ENCODE measurements at regions not wholly inside any gene's neighbourhood (a gene's known extent, or its start where the extent isn't known, plus 50 kb on each side); places are given as distances from the start of the nearest gene placed in this dataset.

- no peak for FAIRE-seq
Observed at GRCh38 chr13:79081942-79082341, 324.1 kb downstream of the RBM26 start.

DNA sequence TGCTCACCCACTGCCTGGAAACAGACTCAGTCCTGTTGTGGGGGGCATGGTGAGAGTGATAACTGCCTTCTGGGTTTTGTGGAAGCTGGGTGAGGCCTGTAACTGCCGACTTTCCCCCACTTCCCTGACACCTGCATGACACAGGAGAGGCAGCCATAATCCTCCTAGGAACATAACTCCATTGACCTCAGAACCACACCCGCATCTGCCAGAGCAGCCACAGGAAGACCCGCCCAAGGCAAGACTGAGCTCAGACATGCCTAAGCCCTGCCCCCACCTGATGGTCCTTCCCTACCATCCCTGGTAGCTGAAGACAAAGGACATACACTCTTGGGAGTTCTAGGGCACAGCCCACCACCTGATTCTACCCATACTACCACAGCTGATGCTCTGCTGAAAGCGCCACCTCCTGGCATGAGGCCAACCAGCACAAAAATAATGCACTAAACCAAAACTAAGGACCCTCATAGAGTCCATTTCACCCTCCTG, 326.7 kb downstream of the RBM26 start:
- FAIRE-seq = no peak

DNA sequence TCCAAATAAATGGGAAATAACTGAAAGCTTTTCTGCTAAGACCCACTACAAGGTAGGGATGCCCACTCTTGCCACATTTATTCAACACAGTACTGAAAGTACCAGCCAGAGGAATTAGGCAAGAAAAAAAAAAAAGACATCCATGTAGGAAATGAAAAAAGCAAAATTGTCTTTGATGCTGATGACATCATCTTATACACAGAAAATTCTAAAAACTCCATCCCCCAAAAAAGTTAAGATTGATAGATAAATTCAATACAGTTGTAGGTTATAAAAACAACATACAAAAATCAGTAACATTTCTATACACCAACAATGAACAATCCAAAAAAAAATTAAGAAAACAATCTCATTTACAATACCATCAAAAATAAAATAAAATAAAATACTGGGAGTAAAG, 330.4 kb downstream of the RBM26 start:
- no peak for FAIRE-seq

GRCh38 chr13:79070343-79070974, 335.6 kb downstream of the RBM26 start:
- FAIRE-seq = no peak

DNA sequence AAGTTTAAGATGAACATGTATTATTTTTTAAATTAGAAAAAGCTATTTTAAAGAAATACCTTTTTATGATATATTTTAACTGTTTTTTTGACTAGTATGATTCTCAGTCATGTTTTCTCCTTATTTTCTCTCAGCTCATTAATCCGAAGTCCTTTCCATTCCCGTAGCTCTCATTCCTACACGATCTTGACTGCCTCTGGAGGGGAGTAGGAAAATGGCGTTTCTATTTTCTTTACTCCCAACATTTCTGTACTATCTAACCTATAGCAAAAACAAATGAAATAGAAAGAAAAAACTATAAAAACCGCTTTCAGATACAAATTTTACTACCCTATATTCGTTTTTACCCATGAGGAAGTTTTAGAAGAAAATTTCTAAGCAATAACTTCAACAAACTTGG, 343.8 kb downstream of the RBM26 start:
- no peak for FAIRE-seq

DNA sequence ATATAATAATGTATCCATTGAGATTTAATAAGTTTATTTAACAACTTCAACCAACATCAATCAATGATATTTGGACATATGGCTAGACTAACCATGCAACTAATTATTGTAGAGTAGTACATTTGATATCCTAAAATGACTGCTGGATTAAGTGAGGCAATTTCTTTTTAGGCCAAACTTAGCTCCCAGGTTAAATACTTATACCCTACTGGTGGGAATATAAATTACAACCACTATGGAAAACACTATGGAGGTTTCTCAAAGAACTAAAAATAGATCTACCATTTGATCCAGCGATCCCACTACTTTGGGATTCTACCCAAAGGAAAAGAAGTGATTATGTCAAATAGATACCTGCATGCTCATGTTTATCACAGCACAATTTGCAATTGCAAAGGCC, 345.8 kb downstream of the RBM26 start:
- no peak for FAIRE-seq

DNA sequence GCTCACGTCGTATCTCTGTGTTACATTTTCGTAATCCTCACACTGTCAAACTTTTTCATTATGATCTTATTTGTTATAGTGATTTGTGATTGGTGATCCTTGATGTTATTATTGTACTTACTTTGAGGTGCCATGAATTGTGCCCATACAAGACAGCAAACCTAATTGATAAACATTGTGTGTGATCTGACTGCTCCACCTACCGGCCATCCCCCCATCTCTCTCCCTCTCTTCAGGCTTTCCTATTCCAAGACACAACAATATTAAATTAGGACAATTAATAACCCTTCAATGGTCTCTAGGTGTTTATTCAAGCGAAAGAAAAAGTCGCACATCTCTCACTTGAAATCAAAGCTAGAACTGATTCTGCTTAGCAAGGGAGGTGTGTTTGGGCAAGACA, 349.3 kb downstream of the RBM26 start:
- no peak for FAIRE-seq

- no peak for FAIRE-seq
Observed at GRCh38 chr13:79051472-79051871, 354.6 kb downstream of the RBM26 start.

DNA sequence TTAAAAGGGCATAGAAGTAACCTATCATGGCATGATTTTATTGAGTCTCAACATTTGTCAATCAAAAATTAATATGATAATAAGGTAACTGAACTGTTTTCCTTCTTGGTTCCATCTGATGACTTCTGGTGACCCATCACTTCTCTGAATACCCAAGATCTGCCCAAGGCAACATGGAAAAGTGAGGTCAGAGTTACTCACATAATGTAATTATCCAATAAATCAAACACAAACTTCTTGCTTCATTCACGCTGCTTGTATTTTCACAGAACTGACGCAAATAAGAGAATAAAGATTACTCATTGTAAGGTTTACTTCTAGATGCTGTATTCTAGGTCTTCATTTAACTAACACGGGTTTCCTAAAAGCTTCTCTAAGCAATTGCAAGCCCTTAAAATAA, 361.6 kb downstream of the RBM26 start:
- FAIRE-seq = no peak

- no peak for FAIRE-seq
Observed at GRCh38 chr13:79043208-79043607, 362.8 kb downstream of the RBM26 start.

- no peak for FAIRE-seq
Observed at GRCh38 chr13:79037197-79037596, 368.9 kb downstream of the RBM26 start.

GRCh38 chr13:79034341-79034740, 371.7 kb downstream of the RBM26 start:
- FAIRE-seq = no peak

GRCh38 chr13:79030513-79030912, 371.6 kb upstream of the OBI1 start:
- no peak for FAIRE-seq

- FAIRE-seq = no peak
Observed at GRCh38 chr13:79018166-79018565, 359.2 kb upstream of the OBI1 start.

DNA sequence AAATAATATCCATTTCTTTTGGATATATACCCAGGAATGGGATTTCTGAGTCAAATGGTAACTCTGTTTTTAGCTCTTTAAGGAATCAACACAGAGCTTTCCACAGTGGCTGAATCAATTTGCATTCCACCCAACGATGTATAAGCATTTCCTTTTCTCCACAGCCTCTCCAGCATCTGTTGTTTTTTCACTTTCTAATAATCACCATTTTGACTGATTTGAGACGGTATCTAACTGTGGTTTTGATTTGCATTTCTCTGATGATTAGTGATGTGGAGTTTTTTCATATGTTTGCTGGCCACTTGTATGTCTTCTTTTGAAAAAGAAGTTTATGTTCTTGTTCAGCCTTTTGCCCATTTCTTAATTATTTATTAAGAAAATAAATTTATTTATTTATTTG, 352.2 kb upstream of the OBI1 start:
- FAIRE-seq = no peak

DNA sequence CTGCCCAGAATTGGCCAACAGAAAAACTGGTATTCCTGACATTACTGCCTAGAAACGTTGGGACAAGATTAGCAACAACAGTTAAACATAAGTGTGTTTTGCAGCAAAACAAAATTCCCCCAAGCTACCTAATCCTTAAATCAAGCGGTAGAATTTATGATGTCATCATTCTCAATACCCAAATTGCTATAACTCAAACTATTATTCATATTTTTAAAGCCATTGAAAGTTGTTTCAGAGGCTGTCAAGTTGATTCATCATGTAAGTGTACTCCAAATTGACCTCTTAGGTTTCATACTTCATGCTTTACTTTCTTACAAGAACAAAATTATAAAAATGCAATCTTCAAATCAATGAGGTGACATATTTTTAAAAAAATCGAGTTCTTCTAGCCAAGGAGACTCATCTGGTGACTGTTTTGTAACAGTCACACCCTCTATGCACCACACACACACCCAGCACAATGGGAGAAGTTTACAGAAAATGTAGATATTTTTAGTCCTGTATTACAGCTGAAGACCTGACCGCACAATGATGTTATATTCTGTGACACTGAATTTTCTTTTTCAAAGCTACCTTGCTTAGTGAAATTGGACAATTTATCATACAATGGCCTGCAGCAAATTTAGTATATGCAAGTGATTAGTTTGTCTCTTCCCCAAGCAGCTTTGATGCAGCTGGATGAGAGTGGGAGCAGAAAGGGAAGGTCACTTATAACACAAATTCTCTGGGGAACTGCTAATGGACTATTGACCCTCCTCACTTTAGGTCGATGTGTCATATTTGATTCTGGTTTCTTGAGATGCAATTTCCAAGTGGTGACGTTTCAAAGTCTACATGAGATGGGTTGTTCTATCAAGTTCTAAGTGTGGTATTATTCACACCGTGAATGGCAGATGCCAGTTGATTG, 345.3 kb upstream of the OBI1 start:
- FAIRE-seq = no peak

- FAIRE-seq = no peak
Observed at GRCh38 chr13:78999494-78999893, 340.5 kb upstream of the OBI1 start.

DNA sequence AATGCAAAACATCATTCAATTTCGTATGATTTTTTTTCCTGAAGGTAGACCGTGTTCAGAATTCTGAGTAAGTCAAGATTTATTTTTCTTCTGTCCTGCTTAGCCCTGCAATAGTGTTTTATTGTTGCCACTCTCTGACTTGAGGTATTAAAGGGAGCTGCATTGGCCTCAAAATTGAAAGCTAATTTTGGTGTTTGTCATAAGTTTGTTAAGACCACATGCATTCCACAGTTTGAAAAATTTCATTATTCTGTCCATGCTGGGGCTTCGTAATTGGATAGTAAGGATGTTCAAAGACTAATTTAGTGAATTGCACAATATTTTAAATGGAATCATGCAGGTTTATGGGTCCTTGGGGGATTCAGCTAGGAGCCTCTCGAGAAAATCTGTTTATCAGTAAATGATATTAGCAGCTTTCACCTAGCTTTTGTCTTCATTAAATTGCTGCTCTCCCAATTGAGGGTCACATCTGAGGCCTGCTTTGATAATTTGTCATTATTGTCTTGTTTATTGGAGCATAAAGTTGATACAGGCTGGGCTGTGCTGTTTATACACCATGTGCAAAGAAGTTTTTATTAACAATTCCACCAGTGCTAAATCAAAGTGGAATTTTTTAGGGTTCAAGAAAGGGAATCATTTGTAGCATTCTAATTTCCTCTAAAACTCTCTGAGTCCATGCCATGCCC, 339.8 kb upstream of the OBI1 start:
- no peak for FAIRE-seq

DNA sequence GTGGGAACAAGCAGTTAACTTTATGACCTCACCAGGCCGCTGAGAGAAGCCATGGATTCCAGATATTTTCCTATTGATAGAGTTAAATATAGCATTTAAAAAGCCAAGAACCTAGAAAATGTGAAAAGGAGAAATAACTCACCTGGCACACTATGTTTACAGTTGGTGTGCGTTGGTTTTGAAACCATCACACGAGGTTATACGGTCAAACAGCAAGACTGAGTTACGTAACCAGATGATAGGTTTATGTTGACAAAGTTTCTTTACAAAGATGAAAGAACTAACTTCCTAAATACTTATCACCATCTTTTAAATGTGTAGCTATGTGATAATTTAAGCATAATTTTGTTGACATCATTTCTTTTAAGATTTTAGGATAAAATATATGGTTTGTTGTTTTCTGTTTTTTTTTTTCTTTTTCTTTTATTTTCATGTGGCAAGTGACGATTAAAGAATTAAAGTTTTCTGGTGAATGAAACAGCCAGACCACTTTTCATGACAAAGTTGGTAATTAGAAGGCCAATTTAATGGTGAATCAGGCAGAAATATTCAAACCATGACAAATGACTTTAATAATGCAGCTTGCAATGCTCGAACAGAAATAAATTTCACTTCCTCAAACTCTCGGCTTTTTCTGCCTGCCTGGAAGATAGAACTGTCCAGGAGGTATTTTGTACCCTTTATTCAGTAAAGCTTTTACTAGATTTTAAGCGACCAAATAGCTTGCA, 339.1 kb upstream of the OBI1 start:
- no peak for FAIRE-seq

- FAIRE-seq = no peak
Observed at GRCh38 chr13:78993792-78994191, 334.8 kb upstream of the OBI1 start.

GRCh38 chr13:78981913-78982312, 323.0 kb upstream of the OBI1 start:
- FAIRE-seq = no peak

GRCh38 chr13:78979349-78979748, 320.4 kb upstream of the OBI1 start:
- no peak for FAIRE-seq

DNA sequence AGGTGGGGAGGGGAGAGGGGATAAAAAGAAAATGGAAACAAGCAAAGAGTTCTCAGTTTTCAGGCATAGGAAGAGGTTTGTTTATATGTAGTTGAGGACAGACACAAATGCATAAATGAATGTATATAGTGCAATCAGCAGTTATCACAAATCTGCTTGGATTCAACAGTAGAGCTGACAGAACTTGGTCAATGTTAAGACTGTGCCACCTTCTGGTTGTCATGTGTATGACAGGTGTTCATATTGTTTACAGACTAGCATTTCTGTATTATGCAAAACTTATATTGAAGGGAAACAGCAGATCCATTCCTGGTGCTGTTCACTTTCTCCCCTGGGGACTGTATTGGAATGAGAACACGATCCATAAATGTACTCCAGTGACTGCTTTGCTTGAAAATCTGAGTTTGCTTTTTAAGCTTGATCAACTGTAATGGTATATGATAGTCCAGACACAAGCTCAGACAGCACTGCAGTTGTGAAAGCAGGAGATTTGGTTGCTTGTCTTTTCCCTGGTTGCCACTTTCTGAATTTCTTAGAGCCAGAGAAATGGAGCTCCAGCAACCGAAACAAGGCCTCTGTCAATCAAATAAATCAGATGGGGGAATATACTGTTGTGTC, 319.5 kb upstream of the OBI1 start:
- FAIRE-seq = peak; percentile 48

All from TTC549 (cell line).